ENCODE measurements at regions not wholly inside any gene's neighbourhood (a gene's known extent, or its start where the extent isn't known, plus 50 kb on each side); places are given as distances from the start of the nearest gene placed in this dataset.

DNA sequence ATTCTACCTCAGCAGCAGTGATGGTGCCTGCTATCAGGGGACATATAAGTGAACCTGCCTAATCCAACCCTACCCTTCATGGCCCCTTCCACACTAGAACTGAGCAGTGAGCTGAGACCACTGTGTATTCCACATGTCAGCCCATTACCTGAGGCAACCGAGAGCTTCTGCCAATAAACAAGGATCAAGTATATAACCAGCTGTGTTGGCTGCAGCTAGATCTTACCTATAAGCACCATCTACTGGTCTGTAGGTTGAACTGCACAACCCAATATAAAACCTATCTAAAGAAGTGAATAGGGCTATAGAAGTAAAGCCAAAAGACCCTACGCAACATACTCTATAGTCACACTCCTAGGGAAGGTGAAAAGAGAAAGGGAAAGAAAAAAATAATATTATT is 376.9 kb downstream of the HHIPL2 start:
- peak; percentile 15 for DNase-seq (ENCODE audit: low spot score)

DNA sequence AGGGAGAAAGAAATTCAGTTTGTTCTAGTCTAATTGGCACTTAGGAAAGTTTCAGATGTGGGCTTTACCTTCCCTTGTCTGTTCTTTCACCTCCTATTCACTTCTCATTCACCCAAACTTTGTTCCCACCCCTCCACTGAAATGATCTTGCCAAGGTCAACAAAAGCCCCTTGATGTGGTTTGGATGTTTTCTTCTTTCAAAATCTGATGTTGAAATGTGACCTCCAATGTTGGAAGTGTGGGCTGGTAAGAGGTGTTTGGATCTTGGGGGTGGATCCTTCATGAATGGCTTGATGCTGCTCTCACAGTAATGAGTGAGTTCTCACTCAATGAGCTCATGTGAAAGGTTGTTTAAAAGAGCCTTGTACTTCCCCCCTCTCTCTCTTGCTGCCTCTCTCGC is 379.3 kb downstream of the HHIPL2 start:
- DNase-seq (ENCODE audit: low spot score), result no peak

DNA sequence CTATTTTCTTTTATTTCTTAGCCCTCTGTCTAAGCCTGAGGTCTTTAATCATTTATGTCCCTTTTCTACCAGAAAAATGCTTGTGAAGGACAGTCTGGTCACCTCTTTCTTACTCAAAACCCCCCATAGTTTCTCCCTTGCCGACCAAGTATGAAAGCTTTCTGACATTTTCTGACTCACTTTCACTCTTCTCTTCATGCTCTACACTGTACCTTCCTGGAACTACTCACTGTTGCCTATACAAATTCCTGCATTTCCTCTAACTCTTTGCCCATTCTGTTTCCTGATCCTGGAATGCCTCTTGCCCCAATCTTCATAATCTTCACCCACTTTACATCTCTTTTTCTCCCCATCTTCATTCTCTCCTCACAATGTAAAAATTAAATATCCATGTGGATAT is 380.0 kb downstream of the HHIPL2 start:
- DNase-seq (ENCODE audit: low spot score), result no peak

DNA sequence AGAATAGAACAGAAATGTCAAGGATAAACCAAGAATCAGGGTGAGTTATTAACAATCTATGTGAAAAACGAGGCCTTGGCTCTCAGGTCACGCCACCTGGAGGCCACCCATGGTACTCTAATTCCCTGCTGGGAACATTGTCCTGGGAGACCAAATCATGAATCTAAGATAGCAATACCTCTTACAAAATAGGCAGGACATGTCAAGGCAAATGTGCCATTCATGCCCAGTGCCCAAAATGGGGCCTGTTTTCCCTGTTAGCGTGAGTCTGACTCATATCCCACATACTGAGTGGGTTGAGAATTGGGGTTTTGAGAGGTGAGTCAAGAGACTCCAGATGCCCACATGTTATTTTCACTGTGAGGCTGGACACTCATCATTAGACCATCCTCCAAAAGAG is 380.8 kb downstream of the HHIPL2 start:
- DNase-seq (ENCODE audit: low spot score), result peak; percentile 57

DNA sequence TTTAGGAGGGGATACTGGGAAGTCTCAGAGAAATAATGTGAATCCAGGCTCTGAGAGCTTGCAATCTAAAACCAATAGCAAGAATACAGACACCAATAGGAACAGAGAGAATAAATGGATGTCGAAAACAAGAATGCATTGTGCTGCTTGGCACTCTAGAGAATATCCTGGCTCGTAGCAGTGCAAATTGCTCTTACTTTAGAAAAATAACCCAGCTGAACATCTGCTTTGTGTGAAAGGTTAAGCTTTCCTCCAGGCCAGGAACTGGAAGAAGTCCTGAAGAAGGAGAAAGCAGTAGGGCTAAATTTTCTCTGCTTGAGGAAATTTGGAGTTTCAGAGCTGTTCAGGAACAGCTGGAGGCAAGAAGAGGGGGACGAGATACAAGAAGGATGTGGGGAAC is 382.3 kb downstream of the HHIPL2 start:
- DNase-seq (ENCODE audit: low spot score), result no peak

DNA sequence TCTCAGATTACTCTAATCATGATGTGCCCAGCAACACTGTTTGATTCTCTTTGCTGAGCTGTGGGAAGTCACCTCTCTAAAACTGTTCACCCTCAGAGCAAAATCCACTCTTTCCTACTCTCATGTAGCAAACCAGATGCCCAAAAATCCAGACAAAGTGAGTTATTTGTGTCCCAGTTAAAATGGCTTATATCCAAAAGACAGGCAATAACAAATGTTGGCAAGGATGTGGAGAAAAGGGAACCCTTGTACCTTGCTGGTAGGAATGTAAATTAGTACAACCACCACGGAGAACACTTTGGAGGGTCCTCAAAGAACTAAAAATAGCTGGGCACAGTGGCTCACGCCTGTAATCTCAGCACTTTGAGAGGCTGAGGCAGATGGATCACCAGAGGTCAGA is 384.0 kb downstream of the HHIPL2 start:
- no peak for DNase-seq (ENCODE audit: low spot score)

DNA sequence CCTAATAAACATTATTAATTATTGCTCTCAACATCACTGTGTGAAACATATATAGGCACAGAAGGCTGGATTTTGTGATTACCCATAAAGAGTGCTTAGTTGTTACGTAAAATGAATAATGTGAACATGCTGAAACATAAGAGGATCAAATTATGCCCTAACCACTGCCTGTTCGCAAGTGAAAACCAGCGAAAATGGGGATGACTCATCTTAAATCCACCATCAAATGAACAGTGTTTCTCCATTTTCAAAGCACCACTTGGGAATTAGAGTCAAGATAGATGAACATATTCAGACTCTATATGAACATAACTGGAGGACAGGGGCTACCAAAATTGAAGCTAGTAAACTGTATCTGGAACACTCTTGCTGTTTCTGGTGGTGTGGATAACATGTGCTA is 386.2 kb downstream of the HHIPL2 start:
- DNase-seq (ENCODE audit: low spot score), result no peak

DNA sequence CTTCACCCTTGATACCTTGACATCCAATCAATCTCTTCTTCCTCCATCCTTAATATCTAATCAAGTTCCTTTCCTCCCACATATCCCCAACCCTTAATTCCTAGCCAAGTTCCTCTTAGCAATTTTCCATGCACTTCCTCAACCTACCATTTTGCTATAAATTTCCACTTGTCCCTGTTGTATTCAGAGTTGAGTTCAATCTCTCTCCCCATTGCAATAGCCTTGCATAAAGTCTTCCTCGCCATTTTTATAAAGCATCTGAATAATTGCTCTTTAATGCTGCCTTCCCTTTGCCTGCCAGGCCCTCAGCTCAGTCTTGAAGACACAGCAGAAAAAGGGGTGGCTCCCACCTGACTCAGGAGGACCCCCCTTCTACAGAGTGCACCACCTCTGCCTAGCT is 390.3 kb downstream of the HHIPL2 start:
- no peak for DNase-seq (ENCODE audit: low spot score)

DNA sequence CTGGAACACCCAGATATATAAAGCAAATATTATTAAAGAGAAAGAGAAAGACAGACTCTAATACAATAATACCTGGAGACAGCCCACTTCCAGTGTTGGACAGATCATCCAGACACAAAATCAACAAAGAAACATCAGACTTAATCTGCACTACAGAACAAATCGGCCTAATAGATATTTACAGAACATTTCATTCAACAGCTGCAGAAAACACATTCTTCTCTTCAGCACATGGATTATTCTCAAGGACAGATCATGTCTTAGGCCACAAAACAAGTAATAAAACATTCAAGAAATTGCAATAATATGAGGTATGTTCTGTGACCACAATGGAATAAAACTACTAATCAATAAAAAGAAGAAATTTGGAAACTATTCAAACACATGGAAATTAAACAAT is 398.3 kb upstream of the DUSP10 start:
- no peak for DNase-seq (ENCODE audit: low spot score)

DNA sequence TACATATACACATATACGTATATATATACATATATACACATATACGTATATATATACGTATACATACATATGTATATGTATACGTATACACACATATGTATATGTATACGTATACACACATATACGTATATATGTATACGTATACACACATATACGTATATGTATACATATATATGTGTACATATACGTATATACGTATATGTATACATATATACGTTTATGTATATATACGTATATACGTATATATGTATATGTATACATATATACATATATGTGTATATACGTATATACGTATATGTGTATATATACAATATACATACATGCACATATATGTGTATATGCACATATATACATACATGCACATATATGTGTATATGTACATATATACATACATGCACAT is 396.2 kb upstream of the DUSP10 start:
- no peak for DNase-seq (ENCODE audit: low spot score)

DNA sequence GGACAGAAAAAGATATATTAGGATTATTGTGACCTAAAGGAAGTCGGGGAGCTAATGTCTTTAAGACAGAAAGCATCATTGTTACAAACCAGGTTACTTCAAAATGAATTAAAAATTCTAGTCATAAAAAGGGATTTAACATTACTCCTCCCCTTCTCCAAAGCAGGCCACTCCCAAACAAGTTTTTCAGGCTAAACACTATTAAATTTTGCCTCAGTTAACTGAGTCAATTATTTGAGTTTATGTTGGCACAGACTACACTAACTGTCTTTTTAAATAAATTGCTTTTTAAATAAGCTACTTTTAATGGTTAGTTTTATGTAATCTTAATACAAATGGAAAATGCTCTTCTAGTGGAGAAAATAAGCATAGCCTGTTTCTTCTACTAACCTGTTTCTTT is 395.0 kb upstream of the DUSP10 start:
- no peak for DNase-seq (ENCODE audit: low spot score)

DNA sequence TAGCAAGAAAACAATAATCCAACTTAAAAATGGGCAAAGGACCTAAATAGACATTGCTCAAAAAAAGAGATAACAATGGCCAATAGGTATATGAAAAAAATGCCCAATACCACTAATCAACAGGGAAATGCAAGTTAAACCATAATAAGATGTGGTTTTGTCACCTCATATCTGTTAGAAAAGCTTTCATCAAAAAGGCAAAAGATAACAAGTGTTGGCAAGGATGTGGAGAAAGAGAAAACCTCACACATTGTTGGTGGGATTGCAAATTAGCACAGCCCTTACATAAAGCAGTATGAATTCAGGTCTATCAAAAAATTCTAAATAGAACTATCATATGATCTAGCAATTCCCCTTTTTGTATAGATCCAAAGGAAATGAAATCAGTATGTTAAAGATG is 387.2 kb upstream of the DUSP10 start:
- DNase-seq (ENCODE audit: low spot score), result no peak

DNA sequence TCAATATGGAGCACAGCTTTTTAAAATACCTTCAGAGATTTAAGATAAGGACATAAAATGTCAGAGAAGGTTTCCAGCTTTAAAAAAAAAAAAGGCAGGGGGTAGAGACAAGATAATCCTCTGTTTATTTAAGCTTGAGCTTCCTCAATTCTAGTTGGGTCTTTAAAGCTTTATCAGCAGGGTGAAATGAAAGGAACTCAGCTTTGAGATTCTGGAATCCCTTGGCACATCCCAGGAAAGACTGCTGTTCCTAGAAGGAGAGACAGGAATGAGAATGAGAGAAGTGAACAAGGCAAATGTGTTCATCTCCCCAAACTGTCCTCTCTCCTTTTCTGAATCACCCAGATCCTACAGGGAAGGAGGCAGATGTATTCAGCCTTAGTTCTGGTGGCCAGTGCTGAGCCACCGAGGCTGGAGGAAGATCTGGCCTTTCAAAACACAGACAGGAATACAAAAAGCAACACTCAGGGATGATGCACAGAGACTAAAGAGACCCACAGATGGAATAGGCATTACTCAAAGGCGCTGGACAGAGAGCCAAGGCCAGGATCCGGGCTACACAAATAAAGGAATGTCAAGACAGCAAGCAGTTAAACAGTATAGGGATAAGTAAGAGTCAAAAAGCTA is 385.8 kb upstream of the DUSP10 start:
- no peak for DNase-seq (ENCODE audit: low spot score)

DNA sequence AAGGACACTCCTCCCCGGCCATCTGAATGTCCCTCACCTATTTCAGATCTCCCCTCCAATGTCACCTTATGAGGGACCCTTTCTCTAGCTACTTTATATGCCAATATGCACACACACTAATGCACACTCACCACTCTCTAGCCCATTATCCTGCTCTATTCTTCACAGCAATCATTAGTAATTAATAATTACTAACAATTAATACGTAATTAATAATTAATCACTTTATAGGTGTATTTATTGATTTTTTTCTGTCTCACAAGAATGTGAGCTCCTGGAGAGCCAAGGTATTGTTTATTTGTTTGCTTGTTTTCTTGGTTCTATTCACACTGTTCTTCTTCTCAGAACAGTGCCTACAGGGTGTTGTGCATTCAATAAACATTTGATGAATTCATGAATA is 385.2 kb upstream of the DUSP10 start:
- no peak for DNase-seq (ENCODE audit: low spot score)

DNA sequence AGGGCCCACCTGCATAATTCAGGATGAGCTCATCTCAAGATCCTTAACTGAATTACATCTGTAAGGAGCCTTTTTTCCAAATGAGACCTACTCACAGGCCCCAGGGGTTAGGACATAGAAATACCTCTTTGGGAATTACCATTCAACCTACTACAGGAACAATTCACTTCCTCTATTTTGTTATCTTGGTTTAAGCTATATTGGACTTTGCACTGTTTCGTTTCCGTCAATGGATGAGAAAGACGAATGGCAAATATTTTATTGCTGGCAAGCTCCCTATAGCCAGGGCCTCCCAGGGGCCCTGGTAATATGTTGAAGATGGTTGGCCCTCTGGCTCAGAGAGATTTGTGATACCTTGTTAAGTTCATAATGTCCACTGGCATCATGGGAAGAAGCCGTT is 384.2 kb upstream of the DUSP10 start:
- DNase-seq (ENCODE audit: low spot score), result no peak

DNA sequence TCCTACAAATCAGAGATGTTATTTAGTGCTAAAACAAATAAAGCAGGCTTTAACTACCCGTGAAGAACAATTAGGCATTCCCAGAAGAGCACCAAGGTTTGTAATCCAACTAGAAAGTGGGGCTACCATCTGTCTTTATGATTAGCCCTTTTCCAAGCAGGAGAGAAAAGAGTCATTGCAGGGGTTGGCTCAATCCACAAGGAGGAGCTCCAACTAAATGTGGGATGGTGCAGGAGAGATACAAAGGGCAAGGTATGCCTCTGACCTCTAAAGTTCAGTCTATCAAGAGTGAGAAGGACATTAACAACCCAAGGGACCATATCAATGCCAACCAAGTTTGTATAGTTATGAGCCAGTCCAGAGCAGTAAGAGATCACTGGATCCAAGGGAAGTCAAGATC is 382.7 kb upstream of the DUSP10 start:
- no peak for DNase-seq (ENCODE audit: low spot score)

DNA sequence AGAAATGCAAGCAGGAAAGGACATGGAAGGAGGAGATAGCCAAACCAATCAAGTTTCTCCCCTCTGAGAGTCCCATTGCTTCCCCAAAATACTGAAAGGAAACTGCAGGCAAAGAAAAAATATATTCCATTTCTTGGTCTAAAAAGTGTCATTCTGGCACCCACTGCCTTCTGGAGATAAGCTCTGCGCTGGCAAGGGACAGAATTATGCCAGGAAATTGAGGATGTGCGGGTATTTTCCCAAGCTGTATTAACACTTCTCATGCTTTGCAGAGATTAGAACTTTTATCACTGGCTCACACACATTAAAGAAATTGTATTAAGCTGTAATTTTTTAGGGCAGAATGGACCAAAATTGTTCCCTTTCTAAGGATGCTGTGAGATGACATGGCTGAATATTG is 381.2 kb upstream of the DUSP10 start:
- no peak for DNase-seq (ENCODE audit: low spot score)

DNA sequence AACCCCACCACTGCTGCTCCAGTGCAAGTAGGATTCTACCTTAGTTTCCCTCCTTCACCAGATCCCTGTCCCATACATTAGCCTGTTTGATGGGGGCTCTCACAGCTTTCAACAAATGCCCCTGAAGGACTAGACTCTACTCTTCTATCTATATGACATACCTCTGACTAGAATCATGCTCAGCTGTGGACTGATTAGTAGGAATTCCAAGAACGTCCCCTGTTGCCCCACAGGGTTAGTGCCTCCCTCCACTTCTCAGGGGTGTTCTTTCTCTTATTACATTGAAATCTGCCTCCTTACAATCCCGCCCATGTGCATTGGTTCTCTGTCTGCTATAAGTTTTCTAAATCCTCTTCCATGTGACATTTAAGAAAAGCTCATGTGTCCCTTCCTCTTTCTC is 375.9 kb upstream of the DUSP10 start:
- no peak for DNase-seq (ENCODE audit: low spot score)

DNA sequence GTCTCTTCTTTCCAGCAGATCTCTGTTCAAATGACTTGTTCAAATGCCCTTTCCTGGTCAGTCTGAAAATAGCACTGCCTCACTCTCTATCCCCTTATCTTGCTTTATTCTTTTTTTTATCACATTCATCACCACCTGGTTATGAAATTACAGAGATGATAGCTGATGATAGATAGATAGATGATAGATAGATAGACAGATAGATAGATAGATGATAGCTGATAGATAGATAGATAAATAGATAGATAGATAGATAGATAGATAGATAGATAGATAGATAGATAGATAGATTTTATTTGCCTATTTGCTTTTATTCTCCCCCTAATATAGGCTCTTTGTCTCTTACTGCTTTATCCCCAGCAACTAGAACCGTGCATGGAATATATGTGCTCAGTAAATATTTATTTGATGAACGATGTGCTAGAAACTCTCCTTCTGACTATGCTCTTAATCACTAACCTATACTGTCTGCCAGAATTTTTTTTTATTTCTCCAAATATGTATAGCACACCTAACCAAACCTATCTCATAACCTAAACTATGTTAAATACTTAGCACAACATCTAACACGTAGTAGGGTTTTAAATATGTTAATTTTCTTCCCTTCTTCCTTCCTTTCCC is 372.8 kb upstream of the DUSP10 start:
- DNase-seq (ENCODE audit: low spot score), result no peak

DNA sequence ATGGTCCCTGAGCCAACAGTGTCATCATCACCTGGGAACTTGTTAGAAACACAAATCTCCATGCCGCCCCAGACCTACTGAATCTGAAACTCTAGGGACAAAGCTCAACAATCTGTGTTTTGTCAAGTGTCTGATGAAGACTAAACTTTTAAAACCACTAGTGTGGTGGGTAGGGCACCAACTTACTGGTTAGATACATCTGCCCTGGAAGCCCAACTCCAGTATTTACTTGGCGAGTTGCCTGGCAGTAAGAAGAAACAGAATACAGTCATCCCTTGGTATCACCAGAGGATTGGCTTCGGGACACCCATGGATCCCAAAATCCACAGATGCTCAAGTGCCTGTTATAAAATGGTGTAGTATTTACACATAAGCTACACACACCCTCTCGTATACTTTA is 367.9 kb upstream of the DUSP10 start:
- no peak for DNase-seq (ENCODE audit: low spot score)

DNA sequence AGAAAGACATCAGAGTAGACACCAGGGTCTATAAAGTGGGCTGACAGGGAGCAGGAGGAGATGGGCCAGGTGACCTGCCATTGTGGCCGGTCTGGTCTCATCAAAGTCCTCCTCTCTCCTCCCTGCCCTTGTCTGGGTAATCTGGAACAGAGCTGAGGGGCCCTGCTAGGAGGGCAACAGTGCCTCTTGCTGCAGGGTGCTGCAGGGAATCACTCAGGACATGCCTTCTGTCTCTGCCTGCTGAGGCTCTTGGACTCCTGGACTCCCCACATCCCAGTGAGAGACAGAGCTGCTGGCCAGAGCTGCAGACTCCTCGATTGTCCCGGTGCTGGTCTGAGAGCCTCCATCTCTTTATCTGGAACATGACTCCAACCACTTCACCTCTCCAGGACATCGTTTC is 366.1 kb upstream of the DUSP10 start:
- DNase-seq (ENCODE audit: low spot score), result no peak

DNA sequence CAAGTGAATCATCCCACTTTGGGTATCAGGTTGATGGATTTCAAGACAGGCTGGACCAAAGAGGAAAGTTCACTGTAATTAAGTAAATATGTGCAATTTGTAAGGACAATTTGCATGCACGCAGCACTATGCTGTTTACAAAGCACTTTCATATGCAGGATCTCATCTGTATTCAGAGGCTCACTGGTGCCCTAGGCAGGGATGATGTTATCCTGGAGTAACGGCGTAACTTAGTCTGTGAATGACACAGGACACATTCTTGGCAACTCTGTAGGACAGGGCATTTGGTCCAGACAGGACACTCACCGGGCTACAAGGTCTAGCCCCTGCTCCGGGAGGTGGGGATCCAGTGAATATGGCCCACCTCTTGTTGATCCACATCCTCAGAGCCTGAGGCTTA is 365.4 kb upstream of the DUSP10 start:
- no peak for DNase-seq (ENCODE audit: low spot score)

DNA sequence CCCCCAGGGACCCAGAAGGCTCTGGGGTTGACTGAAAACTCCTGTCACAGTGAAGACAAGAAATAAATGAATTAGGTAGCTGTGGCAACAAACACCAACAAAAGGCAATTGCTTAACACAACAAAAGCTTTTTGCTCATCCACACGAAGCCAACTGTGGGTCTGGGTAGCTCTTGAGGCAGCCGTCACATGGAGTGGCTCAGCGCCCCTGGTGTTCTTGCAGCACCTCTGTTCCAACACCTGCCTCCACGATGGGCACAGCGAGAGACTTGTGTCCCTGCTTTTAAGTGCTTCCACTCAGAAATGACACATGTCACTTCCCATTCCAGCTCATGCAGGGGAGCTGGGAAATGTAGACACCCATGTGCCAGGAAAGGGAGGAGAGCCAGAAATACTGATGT is 364.5 kb upstream of the DUSP10 start:
- DNase-seq (ENCODE audit: low spot score), result no peak

DNA sequence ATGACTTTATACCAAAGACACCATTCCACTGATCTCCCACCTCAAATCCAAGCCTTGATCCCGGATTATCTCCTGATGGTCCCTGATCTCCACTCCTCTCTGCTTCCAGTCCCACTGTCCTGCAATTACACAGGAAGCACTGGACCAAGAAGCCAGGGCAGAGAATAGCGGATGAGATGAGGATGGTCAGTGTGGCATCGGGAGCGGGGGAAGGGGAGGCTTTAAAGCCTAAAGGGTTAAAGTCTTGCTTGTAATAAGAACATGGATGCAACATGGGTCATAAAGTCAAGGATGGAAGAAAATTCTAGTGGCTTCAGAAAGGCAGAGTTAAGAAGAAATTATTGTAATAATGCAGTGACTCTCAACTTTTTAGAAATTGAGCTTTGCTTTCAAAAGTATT is 364.0 kb upstream of the DUSP10 start:
- no peak for DNase-seq (ENCODE audit: low spot score)

DNA sequence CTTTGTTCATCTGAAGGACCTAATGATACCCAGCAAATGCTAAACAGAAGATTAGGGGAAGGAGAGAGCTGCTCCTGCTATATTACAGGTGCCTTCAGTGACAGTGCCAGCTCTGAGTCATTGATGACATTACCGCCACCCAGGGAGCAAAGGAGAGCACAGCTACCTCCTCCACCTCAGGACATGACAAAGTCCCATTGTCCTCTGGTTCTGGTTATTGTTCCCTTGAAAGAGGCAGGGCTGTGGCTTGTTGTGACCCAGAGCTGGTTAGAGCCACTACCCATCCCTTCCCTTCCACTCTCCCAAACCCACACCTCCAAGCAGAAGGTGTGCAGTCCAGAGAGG is 363.5 kb upstream of the DUSP10 start:
- DNase-seq (ENCODE audit: low spot score), result no peak

Measured in hepatic stellate cell (primary cell).